Urinary bladder (tissue), 3 donors: ENCODE measurements at regions not wholly inside any gene's neighbourhood (a gene's known extent, or its start where the extent isn't known, plus 50 kb on each side); places are given as distances from the start of the nearest gene placed in this dataset.
"Not testable (repeated sequence)": the region's sequence is repeated elsewhere in the genome, so short reads cannot be mapped to it uniquely, and the experiment has no call there.

ENCODE experiments used
- DNase-seq: peaks from one replicate; pipeline ENCODE4 v3.0.0-alpha.2; 2015; ENCODE audit errors: extremely low spot score
- H3K27ac ChIP-seq: one replicate; pipeline ENCODE4 v1.5.1; 2013; ENCODE audit warnings: low read depth, mild to moderate bottlenecking, moderate library complexity
- H3K36me3 ChIP-seq: one replicate; pipeline ENCODE4 v1.6.1; 2013; ENCODE audit warnings: mild to moderate bottlenecking, moderate library complexity; ENCODE audit not compliant: insufficient read depth
- H3K4me1 ChIP-seq: one replicate; pipeline ENCODE4 v1.6.1; 2013; ENCODE audit warnings: mild to moderate bottlenecking, moderate library complexity; ENCODE audit not compliant: insufficient read depth
- H3K4me3 ChIP-seq: one replicate; pipeline ENCODE4 v1.5.1; 2013; ENCODE audit warnings: low read depth, low read length
- WGBS: extraction: QIAGEN DNeasy Blood & Tissue Kit; methylation state at CpG from one replicate; pipeline ENCODE4 v1.1.7; 2013; 5-methylcytosine and 5-hydroxymethylcytosine counted together
- donor health status: healthy with polysubstance abuse.
- donor health status: healthy.

DNA sequence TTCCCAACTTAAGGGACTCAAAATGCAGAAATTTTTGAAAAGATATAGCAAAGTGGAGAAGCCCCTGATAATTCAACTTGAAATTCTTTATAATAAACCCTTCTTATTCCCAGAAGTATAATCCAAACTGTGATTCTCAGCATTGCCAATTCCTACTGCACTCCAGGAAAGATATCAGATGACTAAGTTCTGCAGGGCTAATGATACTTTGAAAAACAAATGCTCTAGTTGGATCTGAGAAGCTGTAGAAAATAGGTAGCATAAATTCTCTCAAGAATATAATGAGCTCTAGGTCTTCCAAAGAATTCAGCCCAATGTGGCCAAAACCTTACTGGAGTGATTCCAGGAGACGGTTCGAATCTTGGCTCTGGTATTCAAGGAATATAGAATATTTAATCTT lies 294.0 kb upstream of the PTBP2 start:
- no peaks in the 10 kb centered on the region for H3K4me1 ChIP-seq
- WGBS: 48% methylated on average over 2 of the region's 2 CpGs
- DNase-seq: no peak
- H3K36me3 ChIP-seq: no peaks in the 10 kb centered on the region
- H3K27ac ChIP-seq: no peak overlapping the region
- H3K4me3 ChIP-seq: no peak overlapping the region

DNA sequence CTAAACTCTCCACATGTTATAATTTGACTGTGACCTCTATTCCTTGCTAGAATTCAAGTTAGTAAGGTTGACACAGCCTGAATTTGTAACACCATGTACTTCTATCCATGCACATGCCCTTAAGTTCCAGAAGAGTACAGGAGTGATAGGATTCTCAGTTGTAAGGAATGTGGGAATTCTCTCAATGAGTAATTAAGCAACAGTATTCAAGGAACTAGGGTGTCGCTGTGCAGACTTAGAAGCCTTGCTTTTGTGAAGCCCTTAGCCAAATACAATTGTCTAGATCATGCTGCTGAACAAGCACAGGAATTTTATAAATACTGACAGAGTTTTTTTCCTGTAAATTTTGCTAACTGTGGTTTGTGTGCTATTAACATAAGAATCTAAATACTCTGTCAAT lies 276.3 kb upstream of the PTBP2 start:
- no peaks in the 10 kb centered on the region for H3K4me1 ChIP-seq
- no peak overlapping the region for H3K27ac ChIP-seq
- no peaks in the 10 kb centered on the region for H3K36me3 ChIP-seq
- no peak for DNase-seq
- WGBS: 95% methylated on average over 1 of the region's 1 CpG
- H3K4me3 ChIP-seq: no peak overlapping the region

DNA sequence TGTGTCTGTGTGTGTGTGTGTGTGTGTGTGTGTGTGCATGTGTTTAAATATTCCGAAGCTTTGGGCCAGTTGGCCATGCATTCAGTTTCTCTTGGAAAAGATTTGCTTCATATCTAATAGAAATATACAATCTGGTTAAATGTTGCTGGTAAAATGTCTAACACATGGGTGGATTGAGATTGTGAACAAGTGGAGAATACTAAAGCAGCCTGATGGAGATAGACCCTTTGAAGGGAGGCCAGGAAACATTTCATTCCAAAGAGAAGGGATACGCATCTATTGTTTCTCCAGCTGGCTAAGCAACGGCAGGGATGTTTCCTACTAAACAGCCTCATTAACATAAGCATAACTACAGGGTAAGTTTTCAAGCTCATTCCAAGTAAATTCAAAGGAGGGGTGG lies 257.5 kb upstream of the PTBP2 start:
- Histone ChIP-seq H3K27ac (no peak overlapping the region), H3K4me1 (no peaks in the 10 kb centered on the region), H3K36me3 (no peaks in the 10 kb centered on the region), H3K4me3 (no peak overlapping the region)
- DNase-seq: peak; percentile 20
- 52% methylated on average over 3 of the region's 3 CpGs for WGBS

DNA sequence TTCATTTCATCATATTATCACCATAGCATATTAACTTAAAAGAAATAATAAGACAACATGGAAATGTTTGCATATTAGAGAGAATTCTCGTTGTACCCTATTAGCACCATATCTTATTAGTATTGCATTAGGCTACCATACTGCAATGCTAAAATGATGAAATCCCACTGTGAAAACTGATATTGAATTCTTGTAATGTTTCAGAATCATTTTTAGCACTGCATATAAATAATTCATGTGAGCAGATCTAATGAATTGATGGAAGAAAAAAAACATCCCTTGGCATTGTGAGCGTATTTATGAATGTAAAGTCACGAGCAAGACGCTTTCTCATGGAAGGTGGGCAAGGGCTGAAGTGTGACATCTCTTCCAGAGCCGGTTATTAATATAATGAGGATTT lies 257.1 kb upstream of the PTBP2 start:
- no peaks in the 10 kb centered on the region for H3K4me1 ChIP-seq
- H3K27ac ChIP-seq: no peak overlapping the region
- DNase-seq: no peak
- H3K4me3 ChIP-seq: no peak overlapping the region
- 88% methylated on average over 5 of the region's 5 CpGs for WGBS
- H3K36me3 ChIP-seq: no peaks in the 10 kb centered on the region

DNA sequence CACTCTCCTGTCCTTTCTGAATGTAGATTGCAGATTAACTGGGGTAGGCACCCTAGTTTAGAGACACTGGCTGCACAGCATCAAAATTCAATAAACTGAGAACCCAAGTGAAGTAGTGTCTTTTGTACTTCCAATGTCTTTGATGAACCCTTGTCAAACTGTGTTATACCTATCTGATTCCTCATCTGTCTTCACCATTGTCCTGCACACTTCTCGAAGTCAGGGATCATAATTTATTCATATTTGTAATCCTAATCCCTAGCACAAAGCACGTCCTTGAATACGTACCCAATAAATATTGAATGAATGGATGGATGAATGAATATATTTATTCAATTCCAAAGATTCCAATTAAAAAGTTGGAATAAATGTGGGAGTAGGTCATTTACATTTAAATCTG lies 256.6 kb upstream of the PTBP2 start:
- Histone ChIP-seq H3K4me3 (no peak overlapping the region), H3K27ac (no peak overlapping the region), H3K4me1 (no peaks in the 10 kb centered on the region), H3K36me3 (no peaks in the 10 kb centered on the region)
- 95% methylated on average over 3 of the region's 3 CpGs for WGBS
- no peak for DNase-seq

DNA sequence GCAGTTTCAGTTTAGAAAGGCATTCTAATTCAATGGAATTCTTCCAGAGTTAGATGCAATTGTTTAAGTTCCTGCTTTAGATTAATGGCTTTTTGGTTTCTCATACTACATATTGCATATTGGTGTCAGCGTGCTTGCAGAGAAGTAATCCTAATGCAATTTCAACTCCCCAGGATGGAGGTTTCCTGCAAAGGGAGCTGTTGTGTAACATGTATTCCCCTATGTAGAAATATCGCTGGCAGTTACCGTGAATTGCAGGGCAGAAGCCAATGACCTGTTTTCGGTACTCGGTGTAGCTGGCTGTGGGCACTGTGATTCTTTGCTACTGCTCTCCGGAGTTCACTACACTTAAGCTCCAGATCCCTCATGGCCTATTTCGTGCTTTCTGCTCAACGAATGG lies 256.1 kb upstream of the PTBP2 start:
- H3K36me3 ChIP-seq: no peaks in the 10 kb centered on the region
- H3K27ac ChIP-seq: no peak overlapping the region
- no peak overlapping the region for H3K4me3 ChIP-seq
- H3K4me1 ChIP-seq: no peaks in the 10 kb centered on the region
- no peak for DNase-seq
- WGBS: 74% methylated on average over 8 of the region's 8 CpGs

DNA sequence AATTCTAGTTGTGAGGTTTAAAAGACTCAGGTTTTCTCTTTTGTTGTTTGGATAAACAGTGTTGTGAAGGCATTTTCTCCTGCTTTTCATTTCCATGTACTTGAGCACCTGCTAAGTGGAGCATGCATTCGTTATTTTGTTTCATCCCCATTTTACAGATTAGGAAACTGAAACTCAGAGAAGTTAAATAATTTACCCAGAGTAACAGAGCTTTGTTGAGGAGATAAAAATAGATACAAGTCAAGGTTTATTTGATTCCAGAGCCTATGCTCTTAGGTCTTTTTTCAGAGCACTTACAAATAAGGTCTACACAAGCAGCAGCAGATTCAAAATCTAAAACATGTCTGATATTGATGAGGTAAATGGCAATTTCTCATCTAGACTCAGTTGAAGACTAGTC lies 254.7 kb upstream of the PTBP2 start:
- no peaks in the 10 kb centered on the region for H3K4me1 ChIP-seq
- H3K4me3 ChIP-seq: no peak overlapping the region
- no peak for DNase-seq
- no peak overlapping the region for H3K27ac ChIP-seq
- no peaks in the 10 kb centered on the region for H3K36me3 ChIP-seq
- WGBS: 99% methylated on average over 1 of the region's 1 CpG

DNA sequence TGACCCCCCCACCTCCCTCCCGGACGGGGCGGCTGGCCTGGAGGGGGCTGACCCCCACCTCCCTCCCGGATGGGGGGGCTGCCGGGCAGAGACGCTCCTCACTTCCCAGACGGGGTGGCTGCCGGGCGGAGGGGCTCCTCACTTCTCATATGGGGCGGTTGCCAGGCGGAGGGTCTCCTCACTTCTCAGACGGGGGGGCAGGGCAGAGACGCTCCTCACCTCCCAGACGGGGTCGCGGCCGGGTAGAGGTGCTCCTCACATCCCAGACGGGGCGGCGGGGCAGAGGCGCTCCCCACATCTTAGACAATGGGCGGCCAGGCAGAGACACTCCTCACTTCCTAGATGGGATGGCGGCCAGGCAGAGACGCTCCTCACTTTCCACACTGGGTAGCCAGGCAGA lies 251.9 kb upstream of the PTBP2 start:
- WGBS: 94% methylated on average over 23 of the region's 24 CpGs
- not testable (repeated sequence) for H3K27ac ChIP-seq, H3K4me3 ChIP-seq, DNase-seq, H3K36me3 ChIP-seq, H3K4me1 ChIP-seq

DNA sequence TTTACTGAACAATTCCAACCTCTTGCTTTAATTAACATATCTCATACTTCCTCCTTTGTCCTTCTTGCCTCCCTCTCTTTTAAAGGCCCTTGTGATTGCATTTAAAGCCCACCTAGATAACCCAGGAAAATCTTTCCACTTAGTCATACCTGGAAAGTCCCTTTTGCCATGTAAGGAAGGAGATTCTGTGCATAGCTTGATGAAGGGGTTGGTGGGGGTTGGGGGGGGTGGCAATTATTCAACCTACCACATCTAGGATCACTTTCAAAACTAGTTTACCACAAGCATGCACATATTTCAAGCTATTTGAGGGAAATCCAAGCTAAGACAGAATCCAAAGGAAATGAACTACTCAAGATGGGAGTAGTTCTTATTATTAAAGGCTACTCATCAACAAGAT lies 249.1 kb upstream of the PTBP2 start:
- no peaks in the 10 kb centered on the region for H3K4me1 ChIP-seq
- H3K4me3 ChIP-seq: no peak overlapping the region
- no peaks in the 10 kb centered on the region for H3K36me3 ChIP-seq
- no peak for DNase-seq
- no peak overlapping the region for H3K27ac ChIP-seq

DNA sequence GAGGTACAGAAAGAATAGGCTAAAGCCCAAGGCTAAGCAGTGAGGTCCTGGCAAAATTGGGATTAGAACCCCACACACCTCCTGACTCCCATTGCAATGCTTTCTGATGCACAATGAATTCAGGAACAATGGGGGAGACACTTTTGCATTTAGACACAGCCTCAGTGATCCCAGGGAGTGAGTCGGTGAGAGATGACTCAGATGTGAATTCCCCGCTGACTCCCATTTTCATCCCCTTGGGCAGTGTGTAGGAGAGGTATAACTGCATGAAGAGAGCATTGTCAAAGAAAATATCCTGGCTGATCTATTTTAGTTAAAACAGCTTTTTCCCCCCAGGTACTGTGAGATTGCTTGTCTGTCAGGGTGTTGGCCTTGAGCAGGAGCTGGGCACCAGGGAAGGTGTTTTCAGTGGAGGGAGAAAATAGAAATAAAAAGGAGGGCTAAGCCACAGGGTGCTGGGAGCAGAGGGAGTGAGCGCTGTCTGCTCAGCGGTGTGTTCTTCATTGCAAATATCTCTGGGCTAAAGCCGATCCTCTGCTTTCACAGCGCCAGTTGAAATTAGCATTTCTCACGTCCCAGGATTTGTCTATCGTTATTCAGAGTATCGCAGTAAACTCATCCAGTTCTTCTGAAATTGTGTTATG lies 247.7 kb upstream of the PTBP2 start:
- Histone ChIP-seq H3K4me1 (no peaks in the 10 kb centered on the region), H3K27ac (no peak overlapping the region), H3K4me3 (no peak overlapping the region), H3K36me3 (no peaks in the 10 kb centered on the region)
- DNase-seq: no peak
- WGBS: 92% methylated on average over 9 of the region's 9 CpGs

DNA sequence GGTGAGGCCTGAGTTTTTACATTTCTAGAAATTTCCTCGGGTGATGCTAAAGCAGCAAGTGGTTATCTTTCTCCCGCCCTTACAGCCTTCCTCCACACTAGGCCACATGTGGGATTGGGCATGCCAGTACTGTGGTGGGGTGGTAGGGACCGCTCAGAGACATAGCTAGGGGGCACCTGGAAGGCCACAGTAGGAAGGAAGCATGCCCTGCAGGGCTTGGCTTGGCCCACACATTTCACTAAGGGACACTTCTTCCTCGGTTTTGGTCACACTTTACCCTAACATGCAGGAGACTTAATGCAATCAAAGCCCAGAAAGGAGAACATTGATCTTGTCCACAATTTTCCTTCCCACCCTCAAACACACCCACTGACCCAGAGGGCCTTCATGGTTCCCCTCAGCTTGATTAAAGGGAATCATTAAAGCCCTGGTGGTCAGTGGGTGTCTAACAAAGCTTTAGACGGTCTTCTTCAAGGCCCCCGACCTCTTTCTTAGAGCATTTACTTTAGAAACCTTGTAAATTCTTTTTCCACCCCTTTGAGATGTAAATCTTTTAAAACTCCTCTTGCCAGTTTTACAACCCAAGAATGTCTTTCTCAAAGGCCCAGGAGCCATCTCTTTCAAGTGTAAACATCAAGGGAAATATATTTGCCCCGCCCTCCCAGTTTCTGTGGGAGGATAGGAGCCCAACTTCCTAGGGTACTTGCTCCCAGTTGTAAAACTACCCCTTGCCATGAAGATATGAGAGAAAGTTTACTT lies 246.4 kb upstream of the PTBP2 start:
- Histone ChIP-seq H3K4me1 (no peaks in the 10 kb centered on the region), H3K36me3 (no peaks in the 10 kb centered on the region), H3K27ac (no peak overlapping the region), H3K4me3 (no peak overlapping the region)
- WGBS: 78% methylated on average over 7 of the region's 7 CpGs
- no peak for DNase-seq

DNA sequence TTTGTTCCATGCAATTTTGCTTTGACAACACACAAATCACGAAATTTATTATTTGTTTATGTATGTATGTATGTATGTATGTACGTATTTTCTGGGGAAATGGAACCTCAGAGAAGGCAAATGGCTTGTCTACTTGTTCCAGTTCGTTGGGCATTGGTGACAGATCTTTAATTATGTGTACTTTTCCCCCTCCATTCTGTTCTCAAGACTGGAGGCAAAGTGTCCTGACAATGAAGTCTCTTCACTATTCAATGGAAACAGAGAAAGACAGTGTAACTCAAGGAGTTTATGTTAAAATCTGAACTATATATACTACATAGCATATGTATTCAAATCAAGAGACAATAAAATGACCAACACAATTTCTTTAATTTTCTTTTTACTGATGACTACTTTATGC lies 245.7 kb upstream of the PTBP2 start:
- Histone ChIP-seq H3K4me3 (no peak overlapping the region), H3K4me1 (no peaks in the 10 kb centered on the region), H3K36me3 (no peaks in the 10 kb centered on the region), H3K27ac (no peak overlapping the region)
- DNase-seq: no peak
- WGBS: 75% methylated on average over 3 of the region's 3 CpGs

DNA sequence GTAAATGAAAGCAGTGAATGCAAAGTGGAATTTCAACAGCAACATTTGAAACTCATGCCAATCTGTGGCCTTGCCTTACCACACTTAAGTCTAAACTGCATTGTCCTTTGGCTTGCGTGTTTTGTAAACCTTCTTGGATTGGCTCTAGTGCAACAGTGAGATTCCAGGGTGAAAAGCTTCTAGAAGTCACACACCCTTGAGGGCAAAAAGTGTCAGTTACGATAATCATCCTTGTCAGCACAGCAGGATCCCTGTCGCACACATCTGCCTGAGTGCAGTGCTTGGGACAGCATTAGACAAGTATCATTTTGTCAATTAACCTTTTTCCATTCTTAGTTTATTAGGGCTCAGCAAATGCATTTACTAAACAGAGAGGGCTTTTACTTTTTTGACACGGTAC lies 243.4 kb upstream of the PTBP2 start:
- H3K36me3 ChIP-seq: no peaks in the 10 kb centered on the region
- WGBS: 89% methylated on average over 4 of the region's 4 CpGs

DNA sequence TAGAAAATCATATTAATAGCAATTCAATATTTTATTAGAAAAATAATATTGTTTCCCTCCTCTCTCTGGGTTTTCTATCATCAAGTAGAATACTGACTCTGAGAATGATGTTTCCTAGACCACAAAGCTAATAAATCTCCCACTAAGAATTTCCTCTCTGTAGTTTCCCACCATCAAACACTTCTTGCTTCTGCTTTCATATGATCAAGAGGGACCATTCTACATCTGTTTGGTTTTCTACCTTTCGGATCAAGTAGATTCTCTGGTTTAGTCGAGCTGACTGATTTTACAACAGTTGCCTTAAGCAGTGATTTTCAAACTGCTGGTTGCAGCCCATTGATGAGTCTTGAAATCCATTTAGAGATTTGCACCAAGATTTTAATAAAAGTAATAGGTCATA lies 240.2 kb upstream of the PTBP2 start:
- no peaks in the 10 kb centered on the region for H3K36me3 ChIP-seq
- 50% methylated on average over 2 of the region's 2 CpGs for WGBS
- H3K4me1 ChIP-seq: no peaks in the 10 kb centered on the region
- H3K27ac ChIP-seq: no peak overlapping the region
- no peak overlapping the region for H3K4me3 ChIP-seq
- no peak for DNase-seq

More for the DNA sequence above, 243.4 kb upstream of the PTBP2 start:
- Histone ChIP-seq H3K4me1 (no peaks in the 10 kb centered on the region), H3K27ac (no peak overlapping the region), H3K4me3 (no peak overlapping the region)
- no peak for DNase-seq
